H1 (cell line): ENCODE measurements at regions not wholly inside any gene's neighbourhood (a gene's known extent, or its start where the extent isn't known, plus 50 kb on each side); places are given as distances from the start of the nearest gene placed in this dataset.

Experiments used
- CTCF ChIA-PET: fragments of 300-600 bp; sonication (Branson Sonifier 250); formaldehyde crosslinking; loops from one replicate; lab custom pipeline; 2021; ENCODE audit not compliant: partially characterized antibody; lab: Charles Lee
- POLR2A ChIA-PET: fragments of 300-600 bp; sonication (Branson Sonifier 250); formaldehyde crosslinking; loops from one replicate; lab custom pipeline; 2021; ENCODE audit warnings: inconsistent platforms; ENCODE audit not compliant: partially characterized antibody; lab: Charles Lee
- DNase-seq, 2 experiments: peaks; one replicate each; pipeline versions ENCODE4 v3.0.0 to v3.0.0-alpha.2; 2010 to 2022; ENCODE audit warnings: low spot score in 2 of 2, low read depth in 1 of 2, mixed read lengths in 1 of 2
- FAIRE-seq: peaks from 2 replicates; lab custom pipeline; 2011; peaks lifted over from hg19 to GRCh38; lab: Jason Lieb, UNC
- H2AFZ ChIP-seq: 2 replicates; pipeline ENCODE4 v1.8.1; 2012; ENCODE audit warnings: low read length, inconsistent platforms
- H2AK5ac ChIP-seq: 2 replicates; pipeline ENCODE4 v1.6.1; 2013; ENCODE audit warnings: low read depth, low read length
- H2BK120ac ChIP-seq: replicated peaks from 2 replicates; pipeline ENCODE3; 2013; ENCODE audit warnings: low read depth, low read length, inconsistent platforms
- H2BK12ac ChIP-seq: 2 replicates; pipeline ENCODE4 v1.6.1; 2013; ENCODE audit warnings: low read depth, low read length
- H2BK15ac ChIP-seq: 2 replicates; pipeline ENCODE4 v1.6.1; 2013; ENCODE audit warnings: low read length
- H2BK20ac ChIP-seq: 2 replicates; pipeline ENCODE4 v1.6.1; 2013; ENCODE audit warnings: low read length
- H2BK5ac ChIP-seq: 2 replicates; pipeline ENCODE4 v1.6.1; 2013; ENCODE audit warnings: low read depth, low read length
- H3K14ac ChIP-seq: 2 replicates; pipeline ENCODE4 v1.6.1; 2013; ENCODE audit warnings: inconsistent platforms; ENCODE audit not compliant: insufficient read length
- H3K18ac ChIP-seq: 2 replicates; pipeline ENCODE4 v1.6.1; 2013; ENCODE audit warnings: low read length; ENCODE audit errors: extremely low read depth
- H3K23ac ChIP-seq: 2 replicates; pipeline ENCODE4 v1.6.1; 2013; ENCODE audit warnings: inconsistent platforms; ENCODE audit not compliant: insufficient read length
- H3K23me2 ChIP-seq: 2 replicates; pipeline ENCODE4 v1.6.1; 2013; ENCODE audit warnings: low read depth, low read length
- H3K27ac ChIP-seq: 2 replicates; pipeline ENCODE4 v1.6.1; 2011; ENCODE audit warnings: low read depth, low read length, inconsistent platforms
- H3K27me3 ChIP-seq, 4 experiments: replicated peaks in 1 of 4; 1 replicate in 1 of 4; 2 replicates in 3 of 4; pipeline versions ENCODE4 v1.6.1 to v1.8.1; 2011 to 2013; ENCODE audit warnings: low read length in 3 of 4, mild to moderate bottlenecking in 3 of 4, inconsistent platforms in 2 of 4, mixed read lengths in 2 of 4, moderate library complexity in 1 of 4; ENCODE audit not compliant: control insufficient read depth in 3 of 4, insufficient read depth in 3 of 4; ENCODE audit errors: extremely low read depth in 1 of 4
- H3K36me3 ChIP-seq, 4 experiments: 2 replicates each; pipeline versions ENCODE4 v1.6.1 to v1.8.1; 2011 to 2013; ENCODE audit warnings: mild to moderate bottlenecking in 4 of 4, low read length in 3 of 4, moderate library complexity in 2 of 4, control low read depth in 1 of 4, inconsistent platforms in 1 of 4; ENCODE audit not compliant: insufficient read depth in 4 of 4, control insufficient read depth in 2 of 4
- H3K4ac ChIP-seq: replicated peaks from 2 replicates; pipeline ENCODE3; 2013; ENCODE audit warnings: low read length, low read depth, mixed read lengths, inconsistent platforms; ENCODE audit not compliant: insufficient read length
- H3K4me1 ChIP-seq, 4 experiments: replicated peaks in 1 of 4; 1 replicate in 1 of 4; 2 replicates in 3 of 4; pipeline versions ENCODE4 v1.6.1 to v1.8.1; 2011 to 2013; ENCODE audit warnings: low read length in 3 of 4, inconsistent platforms in 2 of 4, mixed read lengths in 1 of 4; ENCODE audit not compliant: insufficient read depth in 4 of 4, control insufficient read depth in 3 of 4
- H3K4me2 ChIP-seq, 2 experiments: 2 replicates each; pipeline versions ENCODE4 v1.6.1 to v1.8.1; 2011 to 2013; ENCODE audit warnings: low read depth in 2 of 2, low read length in 2 of 2, control low read depth in 1 of 2, inconsistent platforms in 1 of 2, mild to moderate bottlenecking in 1 of 2; ENCODE audit not compliant: insufficient read depth in 1 of 2
- H3K4me3 ChIP-seq, 4 experiments: fragments of 200-600, 300-600 bp in 1 of 4; sonication (generic), shearing (Covaris generic), sonication (Bioruptor Twin) in 1 of 4; 2 replicates each; pipeline versions ENCODE4 v1.5.1 to v1.8.1; 2011 to 2016; ENCODE audit warnings: low read length in 4 of 4, low read depth in 3 of 4, control low read depth in 2 of 4, inconsistent platforms in 2 of 4, mild to moderate bottlenecking in 2 of 4, mixed read lengths in 1 of 4, moderate library complexity in 1 of 4; ENCODE audit not compliant: insufficient read depth in 2 of 4; ENCODE audit errors: extremely low read depth in 1 of 4
- H3K56ac ChIP-seq: replicated peaks from 2 replicates; pipeline ENCODE3; 2013; ENCODE audit warnings: low read depth, mild to moderate bottlenecking, mixed read lengths, low read length, inconsistent platforms; ENCODE audit not compliant: insufficient read length
- H3K79me1 ChIP-seq: 2 replicates; pipeline ENCODE4 v1.6.1; 2013; ENCODE audit warnings: low read depth, low read length, control low read depth
- H3K79me2 ChIP-seq, 2 experiments: 2 replicates each; pipeline versions ENCODE4 v1.6.1 to v1.8.1; 2012 to 2013; ENCODE audit warnings: low read length in 2 of 2, mild to moderate bottlenecking in 2 of 2, inconsistent platforms in 1 of 2; ENCODE audit not compliant: insufficient read depth in 2 of 2, control insufficient read depth in 1 of 2
- H3K9ac ChIP-seq, 4 experiments: replicated peaks in 1 of 4; 1 replicate in 1 of 4; 2 replicates in 3 of 4; pipeline versions ENCODE4 v1.6.1 to v1.8.1; 2011 to 2013; ENCODE audit warnings: low read depth in 3 of 4, low read length in 3 of 4, control low read depth in 2 of 4, mild to moderate bottlenecking in 2 of 4, moderate library complexity in 2 of 4, inconsistent platforms in 1 of 4; ENCODE audit errors: extremely low read depth in 1 of 4
- H3K9me3 ChIP-seq, 2 experiments: 2 replicates each; pipeline versions ENCODE4 v1.6.1 to v1.8.1; 2012 to 2013; ENCODE audit warnings: mild to moderate bottlenecking in 2 of 2, moderate library complexity in 2 of 2, control low read depth in 1 of 2, inconsistent platforms in 1 of 2, low read depth in 1 of 2, low read length in 1 of 2, mixed read lengths in 1 of 2; ENCODE audit not compliant: insufficient read depth in 2 of 2
- H4K20me1 ChIP-seq, 2 experiments: replicated peaks in 1 of 2; 2 replicates each; pipeline versions ENCODE3 to v1.8.1; 2011 to 2013; ENCODE audit warnings: inconsistent platforms in 2 of 2, low read length in 2 of 2, mild to moderate bottlenecking in 1 of 2; ENCODE audit not compliant: insufficient read depth in 2 of 2, control insufficient read depth in 1 of 2
- H4K5ac ChIP-seq: 2 replicates; pipeline ENCODE4 v1.6.1; 2013; ENCODE audit warnings: low read length, low read depth, mixed read lengths, inconsistent platforms; ENCODE audit not compliant: insufficient read length
- H4K8ac ChIP-seq: 2 replicates; pipeline ENCODE4 v1.8.0; 2013; ENCODE audit warnings: mild to moderate bottlenecking, moderate library complexity, low read length, inconsistent platforms; ENCODE audit not compliant: insufficient read depth; ENCODE audit errors: extremely low read depth
- H4K91ac ChIP-seq: replicated peaks from 2 replicates; pipeline ENCODE3; 2013; ENCODE audit warnings: low read length, mixed read lengths, inconsistent platforms; ENCODE audit not compliant: insufficient read length
- TCF12 ChIP-seq: IDR thresholded peaks from 2 replicates; pipeline ENCODE4 v1.6.1; 2011; ENCODE audit warnings: low read depth, mild to moderate bottlenecking, low read length
- WGBS, 2 experiments: shearing (Covaris generic) in 1 of 2; methylation state at CpG; one replicate each; pipeline versions ENCODE4 v1.1.6 to v1.1.7; 2013 to 2015; ENCODE audit warnings: low lambda C conversion rate in 2 of 2, mixed read lengths in 2 of 2, inconsistent platforms in 1 of 2, low coverage in 1 of 2, missing lambda C conversion rate in 1 of 2; ENCODE audit not compliant: insufficient replicate concordance in 2 of 2, insufficient coverage in 1 of 2, insufficient read length in 1 of 2; ENCODE audit errors: extremely low coverage in 1 of 2, missing lambda C conversion rate in 1 of 2; 5-methylcytosine and 5-hydroxymethylcytosine counted together

DNA sequence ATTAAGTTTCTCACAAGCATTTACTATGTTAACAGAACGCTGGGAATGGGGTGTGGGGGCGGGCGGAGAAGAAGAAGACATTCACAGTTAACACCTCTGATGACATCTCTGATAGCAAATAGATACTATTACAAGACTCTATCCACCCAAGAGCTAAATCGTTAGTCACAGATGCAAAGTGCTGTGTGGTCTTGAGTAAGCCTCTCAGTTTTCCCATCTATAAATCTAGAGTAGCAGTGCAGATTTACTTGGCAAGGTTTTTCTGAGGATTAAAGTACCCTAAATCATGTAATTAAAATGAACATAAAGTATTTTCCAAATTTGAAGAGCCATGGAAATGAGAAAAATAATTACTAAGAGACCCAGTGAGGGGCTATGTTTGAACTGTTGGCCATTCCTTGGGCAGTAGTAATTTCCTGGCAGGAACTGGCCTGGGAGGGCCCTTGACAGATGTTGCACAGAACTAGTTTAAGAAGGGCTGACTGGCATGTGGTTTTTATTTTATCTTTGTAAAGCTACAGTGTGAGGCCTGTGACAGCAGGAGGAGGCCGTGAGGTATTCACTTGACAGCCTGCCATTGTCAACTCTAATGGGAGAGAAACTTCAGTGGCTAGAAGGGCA is 58.7 kb upstream of the APOBEC4 start:
- Histone ChIP-seq H2BK5ac (no peak overlapping the region), H2BK20ac (no peak overlapping the region), H2BK12ac (no peak overlapping the region), H3K23ac (no peak overlapping the region), H3K36me3 (no peaks in the 10 kb centered on the region), H2AK5ac (no peak overlapping the region), H3K23me2 (no peaks in the 10 kb centered on the region; the same call in 1 of the 2 replicates), H3K79me2 (no peaks in the 10 kb centered on the region), H2BK15ac (no peak overlapping the region), H3K4me1 (no peaks in the 10 kb centered on the region), H3K4me3 (no peak overlapping the region), H3K4ac (no peak overlapping the region), H3K79me1 (no peaks in the 10 kb centered on the region), H3K9me3 (no peaks in the 10 kb centered on the region), H3K27me3 (no peaks in the 10 kb centered on the region), H3K14ac (no peak overlapping the region), H3K27ac (no peak overlapping the region), H4K8ac (no peak overlapping the region), H3K56ac (no peak overlapping the region), H4K91ac (no peak overlapping the region), H4K5ac (no peak overlapping the region), H3K4me2 (no peak overlapping the region), H4K20me1 (no peaks in the 10 kb centered on the region), H2AFZ (no peak overlapping the region), H2BK120ac (no peak overlapping the region), H3K9ac (no peak overlapping the region), H3K18ac (no peak overlapping the region)
- ChIA-PET CTCF (interaction anchor here (0.6 to 1.9 kb wide), 7 partner anchors 8 to 211 kb away, joined by 3 to 5 read pairs (median 4); no protein-coding TSS in a partner anchor), POLR2A (no interaction called here)
- no peak for FAIRE-seq
- no peak for DNase-seq
- no peak for TF ChIP-seq TCF12
- WGBS, 2 experiments, result 84% methylated on average over 5 of the region's 5 CpGs; no CpG with 5 or more reads in 1 of the 2 experiments
